Muscle of arm (tissue), 1 donor: ENCODE measurements at regions not wholly inside any gene's neighbourhood (a gene's known extent, or its start where the extent isn't known, plus 50 kb on each side); places are given as distances from the start of the nearest gene placed in this dataset.
A peak's percentile ranks its signal among the peaks of the same experiment; 100 is the strongest.
"Not testable (repeated sequence)": the region's sequence is repeated elsewhere in the genome, so short reads cannot be mapped to it uniquely, and the experiment has no call there.

Experiments used
- DNase-seq: peaks from one replicate; pipeline ENCODE4 v3.0.0-alpha.2; 2013

DNA sequence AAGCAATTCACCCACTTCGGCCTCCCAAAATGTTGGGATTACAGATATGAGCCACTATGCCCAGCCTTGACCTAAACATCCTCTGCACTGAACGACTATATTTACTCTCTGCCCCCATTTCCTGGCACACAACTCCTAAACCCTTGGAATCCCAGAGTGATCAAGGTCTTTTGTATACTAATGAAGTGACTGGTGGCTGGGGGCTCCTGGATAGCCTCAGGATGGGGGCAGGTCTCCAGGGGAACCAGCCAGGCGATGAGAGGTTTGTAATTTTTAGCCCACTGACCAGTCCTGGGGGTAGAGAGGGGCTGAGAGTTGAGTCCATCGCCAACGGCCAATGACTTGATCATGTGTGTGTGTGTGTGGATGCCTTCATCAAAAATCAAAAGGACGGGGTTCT lies 71.1 kb downstream of the FAM50B start:
- DNase-seq: no peak

DNA sequence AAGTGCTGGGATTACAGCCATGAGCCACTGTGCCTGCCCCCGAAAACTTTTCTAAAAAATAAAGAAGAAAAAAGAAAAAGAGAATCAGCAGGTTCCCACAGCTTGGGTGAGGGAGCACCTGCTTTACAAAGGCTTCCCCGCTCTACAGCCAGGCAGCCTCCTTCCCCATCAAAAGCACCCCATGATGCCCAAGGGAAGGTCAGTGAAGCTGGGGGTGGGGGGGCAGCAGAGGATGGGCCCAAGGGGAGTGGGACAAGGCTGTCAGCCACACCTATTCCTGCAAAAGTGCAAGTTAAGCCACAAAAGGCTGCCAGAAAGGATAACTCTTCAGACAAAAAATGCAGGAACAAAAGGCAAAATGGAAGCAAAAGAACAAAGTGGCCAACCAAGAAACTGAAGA lies 72.5 kb downstream of the FAM50B start:
- DNase-seq: no peak

DNA sequence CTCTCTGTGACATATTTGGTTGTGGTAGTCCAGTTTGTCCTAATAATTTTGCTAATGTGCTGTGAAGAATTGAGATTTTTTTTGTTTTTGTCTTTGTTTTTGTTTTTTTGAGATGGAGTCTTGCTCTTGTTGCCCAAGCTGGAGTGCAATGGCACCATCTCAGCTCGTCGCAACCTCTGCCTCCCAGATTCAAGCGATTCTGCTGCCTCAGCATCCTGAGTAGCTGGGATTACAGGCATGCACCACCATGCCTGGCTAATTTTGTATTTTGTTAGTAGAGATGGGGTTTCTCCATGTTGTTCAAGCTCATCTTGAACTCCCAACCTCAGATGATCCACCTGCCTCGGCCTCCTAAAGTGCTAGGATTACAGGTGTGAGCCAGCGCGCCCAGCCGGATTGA lies 73.4 kb downstream of the FAM50B start:
- not testable (repeated sequence) for DNase-seq

DNA sequence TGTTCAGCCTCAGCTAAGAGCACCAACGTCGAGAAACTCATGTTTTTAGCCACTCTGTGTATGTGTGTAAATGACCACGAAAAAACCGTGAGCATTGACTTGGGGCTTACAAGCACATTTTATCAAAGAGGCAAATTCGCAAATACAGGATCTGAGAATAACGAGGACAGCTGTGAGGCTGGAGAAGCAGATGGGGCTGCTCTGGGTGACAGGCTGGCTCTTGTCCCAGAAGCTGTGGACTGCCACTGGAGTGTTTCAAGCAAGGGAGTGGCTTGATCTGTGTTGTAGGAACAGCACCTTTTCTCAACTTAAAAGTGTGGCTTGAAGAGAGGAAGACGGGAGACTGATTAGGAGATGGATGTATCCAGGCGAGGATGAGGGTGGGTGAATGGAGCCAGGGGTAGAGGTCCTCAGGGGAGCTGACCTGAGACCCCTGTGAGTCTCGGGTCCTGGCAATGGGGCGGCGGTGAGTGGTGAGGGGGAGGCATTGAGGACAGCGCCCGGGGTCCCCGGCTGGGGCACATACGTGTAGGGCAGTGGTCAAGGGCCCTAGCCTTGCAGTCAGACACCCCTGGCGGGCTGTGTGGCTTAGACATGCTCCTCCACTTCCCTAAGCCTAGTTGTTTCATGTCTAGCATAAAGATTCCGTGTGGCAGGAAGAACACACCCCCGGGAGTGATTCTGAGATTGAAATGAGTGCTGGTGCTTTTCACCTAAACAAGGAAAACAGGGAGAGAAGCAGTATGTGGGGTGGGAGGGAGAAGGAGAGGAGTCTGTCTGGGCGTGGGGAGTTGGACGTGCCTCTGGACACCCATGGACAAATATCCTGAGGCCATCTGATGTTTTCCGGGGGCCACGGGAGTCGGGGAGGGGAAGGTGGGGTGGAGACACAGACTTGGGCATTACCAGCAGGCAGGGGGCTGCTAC lies 76.3 kb downstream of the FAM50B start:
- DNase-seq: not testable (repeated sequence)

DNA sequence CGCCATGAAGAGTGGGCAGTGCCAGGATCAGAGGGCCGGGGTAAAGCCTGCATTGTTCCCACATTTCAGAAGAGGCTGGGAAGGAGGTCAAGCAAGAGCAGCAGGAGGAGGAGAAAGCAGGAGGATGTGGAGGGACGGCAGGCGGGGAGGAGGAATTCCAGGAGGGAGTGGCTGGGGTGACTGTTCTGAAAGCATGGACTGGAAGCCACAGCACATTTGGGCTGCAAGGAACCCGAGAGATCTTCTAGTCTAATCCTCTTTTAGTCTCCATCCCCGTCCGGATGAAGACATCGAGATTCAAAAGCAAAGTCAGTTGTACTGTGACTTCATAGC lies 76.9 kb downstream of the FAM50B start:
- DNase-seq: no peak

DNA sequence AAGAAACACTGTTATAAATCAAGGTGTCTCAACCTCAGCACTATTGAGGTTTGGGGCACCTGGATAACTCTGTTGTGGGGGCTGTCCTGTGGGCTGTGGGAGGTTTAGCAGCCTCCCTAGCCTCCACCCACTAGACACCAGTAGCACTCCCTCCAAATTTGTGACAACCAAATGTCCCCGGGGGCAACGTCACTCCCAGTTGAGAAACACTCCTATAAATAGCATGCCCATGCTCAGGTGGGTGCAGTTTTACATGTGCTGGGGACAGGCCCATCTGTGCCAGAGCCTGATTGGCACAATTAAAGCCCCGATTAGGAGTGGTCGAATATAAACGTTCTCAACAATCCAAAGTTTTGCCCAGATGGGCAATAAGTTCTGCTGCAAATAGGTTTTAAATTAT lies 78.9 kb downstream of the FAM50B start:
- DNase-seq: no peak

DNA sequence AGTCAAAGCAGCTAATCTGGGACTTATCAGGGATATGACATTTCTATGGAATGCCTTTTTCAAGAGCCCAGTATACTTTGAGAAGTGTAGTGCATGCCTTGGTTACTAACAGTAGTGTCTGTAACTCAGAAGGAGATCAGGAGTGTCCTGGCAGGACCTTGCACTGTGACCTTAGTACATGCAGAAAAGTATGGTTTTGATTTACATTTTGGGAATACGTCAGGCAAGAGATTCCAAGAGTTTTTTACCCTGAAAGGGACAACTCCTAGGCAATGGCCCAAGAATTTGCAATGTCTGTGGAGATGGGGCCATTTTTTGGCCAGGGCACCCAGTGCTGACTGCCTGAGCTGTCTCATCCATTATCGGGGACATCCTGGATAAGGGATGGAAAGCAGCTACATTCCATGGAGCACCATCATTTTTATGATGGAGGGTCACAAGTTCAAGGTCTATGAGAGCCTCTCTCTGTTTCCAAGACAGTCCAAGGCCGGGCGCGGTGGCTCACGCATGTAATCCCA lies 80.2 kb downstream of the FAM50B start:
- DNase-seq: peak; percentile 69

DNA sequence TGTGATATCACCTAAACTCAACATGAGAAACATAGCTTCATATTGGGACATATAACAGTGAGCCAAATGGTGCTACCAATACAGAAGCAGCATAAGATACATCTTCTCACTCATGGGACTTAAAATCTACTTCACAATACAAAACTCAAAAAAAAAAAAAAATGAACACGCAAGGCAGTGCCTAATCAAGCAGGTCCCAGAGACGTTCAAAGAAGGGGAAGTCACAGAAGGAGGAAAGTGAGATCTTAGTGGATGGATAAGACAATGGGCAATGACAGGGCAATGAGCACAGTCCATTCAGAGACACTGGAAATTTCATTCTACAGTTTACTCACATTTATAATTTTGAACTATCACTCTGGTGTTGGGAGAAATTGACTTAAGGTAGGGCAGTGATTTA lies 88.3 kb downstream of the FAM50B start:
- no peak for DNase-seq

DNA sequence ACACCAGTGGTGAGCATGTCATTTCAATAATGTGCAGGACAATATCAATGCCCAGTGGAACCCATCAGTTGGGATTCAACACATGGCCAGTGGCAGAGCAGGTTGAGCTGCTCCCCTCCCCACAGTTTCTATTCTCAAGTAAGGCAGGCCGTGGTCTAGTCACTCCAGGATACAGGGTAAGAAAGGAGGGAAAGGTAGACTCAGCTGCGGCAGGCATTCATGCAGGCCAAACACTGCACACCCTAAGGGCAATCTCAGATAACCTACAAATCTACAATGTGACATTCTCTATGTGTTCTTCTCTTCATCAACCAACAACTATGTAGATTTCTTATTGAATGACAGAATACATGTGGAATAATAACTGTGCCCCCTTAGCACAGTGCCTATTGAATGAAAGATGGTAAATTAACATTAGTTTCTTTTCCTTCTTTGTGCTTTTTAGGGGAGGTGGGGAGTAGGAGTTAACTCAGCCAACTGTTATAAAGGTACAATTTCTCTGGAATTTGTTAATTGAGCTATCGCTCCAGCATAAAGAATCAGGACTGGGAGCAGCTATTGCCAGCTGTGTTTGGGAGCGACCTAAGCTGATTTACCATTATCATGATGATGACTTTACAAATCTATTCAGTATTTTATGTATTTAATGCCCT lies 89.7 kb downstream of the FAM50B start:
- no peak for DNase-seq

DNA sequence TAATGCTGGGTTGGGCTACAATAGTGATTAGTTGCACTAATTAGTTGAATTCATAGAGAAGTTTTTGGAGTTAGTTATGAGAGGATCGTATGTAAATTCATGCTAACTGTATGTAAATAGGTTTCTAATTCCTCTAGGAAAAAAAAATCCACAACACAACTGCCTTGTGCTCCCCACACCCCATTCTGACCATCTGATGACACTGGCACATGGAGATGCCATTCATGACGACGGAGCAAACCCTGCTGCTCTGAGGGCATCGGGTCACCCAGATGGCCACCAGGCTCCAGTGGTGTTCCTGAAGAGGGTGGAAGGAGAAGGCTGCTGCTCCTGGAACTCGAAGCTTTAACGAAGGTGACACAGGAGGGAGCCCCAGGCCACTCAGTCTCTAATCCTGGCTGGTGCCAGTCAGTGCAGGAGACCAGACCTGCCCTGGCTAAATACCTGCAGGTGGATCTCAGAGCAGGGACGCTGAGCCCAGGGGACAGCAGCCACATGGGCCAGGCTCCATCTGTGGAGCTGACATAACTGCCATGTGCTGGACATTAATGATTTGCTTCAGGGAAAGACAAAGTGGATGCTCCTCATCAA lies 90.3 kb downstream of the FAM50B start:
- no peak for DNase-seq

DNA sequence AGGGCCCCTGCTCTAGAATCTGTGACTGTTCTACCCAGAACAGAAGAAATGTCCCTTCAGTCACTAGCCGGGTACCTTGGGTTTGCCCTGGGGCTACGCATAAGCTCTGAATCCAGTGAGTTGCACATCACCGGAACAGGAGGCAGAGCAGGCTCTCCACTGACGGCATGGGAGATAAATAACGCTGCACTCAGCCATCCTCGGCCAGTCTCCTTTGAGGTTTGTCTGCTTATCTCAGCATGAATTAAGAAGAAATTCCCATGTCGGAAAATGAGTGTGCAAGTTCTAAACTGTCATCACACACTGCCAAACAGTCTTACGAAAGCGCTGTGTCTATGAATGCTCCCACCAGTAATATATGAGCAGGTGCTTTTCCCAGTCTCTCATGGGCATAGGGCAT lies 90.8 kb downstream of the FAM50B start:
- DNase-seq: no peak

DNA sequence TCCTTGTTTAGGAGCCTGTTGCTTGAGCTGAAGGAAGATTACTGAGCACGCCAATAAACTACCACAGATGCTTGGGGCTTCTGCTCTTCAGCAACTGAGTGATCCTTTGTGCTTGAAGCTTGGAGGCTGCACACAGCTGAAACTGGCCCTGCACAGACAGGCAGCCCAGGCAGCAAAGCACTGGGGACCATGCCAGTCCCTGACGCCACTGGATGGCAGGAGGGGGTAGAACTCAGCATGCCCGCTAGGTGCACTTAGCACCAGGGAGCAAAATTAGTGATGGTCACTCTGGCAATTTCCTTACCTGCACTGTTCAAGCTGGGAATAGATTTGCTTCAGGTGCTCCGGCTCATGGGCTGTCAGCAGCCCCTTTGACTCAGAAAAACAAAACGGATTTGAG lies 91.5 kb downstream of the FAM50B start:
- no peak for DNase-seq

DNA sequence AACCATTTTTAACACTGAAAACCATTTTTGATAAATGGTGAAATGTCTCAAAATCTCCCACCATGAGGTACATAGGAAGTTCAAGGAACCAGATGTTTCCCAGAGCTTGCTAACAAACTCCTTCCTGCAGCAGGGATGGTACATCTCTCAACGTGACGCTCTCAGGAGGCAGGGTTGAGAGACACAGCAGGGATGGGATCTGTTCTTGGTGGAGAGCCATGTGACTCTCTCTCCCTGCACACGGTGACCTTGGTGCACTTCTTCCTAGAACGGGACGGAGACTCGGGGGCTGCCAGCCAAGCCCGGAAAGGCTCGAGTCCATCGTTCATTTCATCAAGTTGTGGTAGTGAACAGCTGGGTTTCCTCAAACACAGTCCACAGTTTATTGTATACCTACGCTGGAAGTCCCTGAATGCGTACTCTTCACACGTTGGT lies 94.2 kb downstream of the FAM50B start:
- no peak for DNase-seq

DNA sequence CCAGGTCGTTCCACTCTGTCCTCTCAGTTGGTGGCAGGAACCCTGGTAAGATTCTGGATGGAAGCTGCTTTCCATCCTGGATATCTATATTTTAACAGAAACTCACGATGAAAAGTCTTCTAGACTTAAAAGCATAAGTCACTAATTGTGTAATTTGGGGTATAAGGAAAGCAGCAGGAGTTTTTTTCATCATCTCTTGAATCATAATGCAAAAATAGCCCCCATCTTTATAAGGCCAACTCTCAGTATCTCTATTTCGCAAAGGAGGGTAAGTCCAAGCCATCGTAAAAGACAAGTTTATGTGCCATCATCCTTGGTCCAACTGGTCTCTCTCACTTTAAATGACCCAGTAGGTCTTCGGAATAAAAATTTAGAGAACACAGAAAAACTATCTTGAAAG lies 95.1 kb downstream of the FAM50B start:
- DNase-seq: no peak

DNA sequence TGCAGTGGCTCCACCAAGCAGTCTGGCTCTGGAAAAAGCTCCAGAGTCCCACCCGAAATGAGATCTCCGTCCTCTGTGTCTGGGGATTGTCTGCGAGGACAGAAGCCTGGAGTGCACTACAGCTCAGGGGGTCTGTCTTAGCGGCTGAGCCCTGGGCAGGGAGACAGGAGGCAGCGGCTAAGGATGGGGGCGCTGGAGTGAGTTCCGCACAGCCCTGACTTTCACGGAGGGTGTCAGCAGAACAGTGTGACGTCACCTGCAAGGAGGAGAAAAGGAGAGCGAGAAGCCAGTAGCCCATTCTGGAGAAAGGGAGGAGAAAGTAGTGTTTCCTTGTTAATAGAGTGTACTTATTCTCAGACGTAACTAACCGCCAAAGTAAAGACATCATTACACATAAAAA lies 97.6 kb downstream of the FAM50B start:
- no peak for DNase-seq

DNA sequence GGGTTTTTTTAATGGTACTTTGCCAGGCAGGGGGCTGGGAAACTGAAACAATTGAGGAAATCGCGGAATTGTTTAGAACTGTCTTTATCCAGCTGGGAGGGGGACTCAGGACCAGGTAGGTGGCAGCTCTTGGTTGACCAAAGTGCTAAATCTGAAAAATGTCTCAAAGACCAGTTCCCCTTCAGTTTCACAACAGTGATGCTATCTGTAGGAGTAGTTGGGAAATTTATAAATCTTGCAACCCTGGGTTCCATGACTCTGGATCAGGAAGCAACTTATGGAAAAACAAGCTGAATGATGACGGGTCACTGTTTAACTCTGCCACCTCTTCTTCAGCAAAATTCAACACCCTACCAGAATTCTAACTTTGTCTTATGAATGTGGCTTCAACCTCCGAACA lies 99.7 kb downstream of the FAM50B start:
- no peak for DNase-seq

DNA sequence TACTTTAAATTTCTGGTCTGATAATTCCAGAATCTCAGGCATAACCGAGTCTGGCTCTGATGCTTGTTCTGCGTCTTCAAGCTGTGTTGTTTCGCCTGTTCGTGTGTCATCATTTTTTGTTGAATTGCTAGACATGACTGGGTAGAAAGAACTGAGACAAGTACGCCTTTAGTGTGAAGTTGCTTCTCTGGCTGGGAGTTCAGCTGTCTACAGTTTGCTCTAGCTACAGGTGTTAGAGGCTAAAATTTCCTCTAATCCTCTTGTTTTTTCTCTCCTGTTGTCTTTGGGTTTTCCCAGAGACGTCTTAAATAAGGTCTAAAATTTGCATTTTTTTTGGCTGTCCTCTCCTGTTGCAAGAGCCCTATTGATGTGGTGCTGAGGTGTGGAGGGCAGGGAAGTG lies 100.3 kb downstream of the FAM50B start:
- DNase-seq: no peak

DNA sequence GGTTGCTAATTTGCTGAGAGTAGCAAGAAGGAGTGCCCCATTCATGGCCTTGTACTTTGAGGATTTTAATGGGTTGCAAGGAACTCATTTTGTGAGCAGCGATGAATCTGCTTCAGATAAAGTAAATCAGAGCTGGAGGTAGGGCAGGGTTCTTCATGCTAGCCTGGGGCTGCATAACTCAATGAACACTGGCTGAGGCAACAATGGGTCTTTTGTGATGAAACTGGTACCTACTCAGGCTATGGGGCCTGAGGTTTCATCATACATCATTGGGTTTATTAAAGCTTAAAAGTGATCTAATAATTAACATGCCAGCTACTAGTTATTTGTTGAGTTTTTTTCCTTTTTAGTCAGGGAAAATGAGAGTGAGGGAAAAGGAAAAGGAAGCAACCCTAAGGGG lies 106.9 kb downstream of the FAM50B start:
- DNase-seq: no peak

DNA sequence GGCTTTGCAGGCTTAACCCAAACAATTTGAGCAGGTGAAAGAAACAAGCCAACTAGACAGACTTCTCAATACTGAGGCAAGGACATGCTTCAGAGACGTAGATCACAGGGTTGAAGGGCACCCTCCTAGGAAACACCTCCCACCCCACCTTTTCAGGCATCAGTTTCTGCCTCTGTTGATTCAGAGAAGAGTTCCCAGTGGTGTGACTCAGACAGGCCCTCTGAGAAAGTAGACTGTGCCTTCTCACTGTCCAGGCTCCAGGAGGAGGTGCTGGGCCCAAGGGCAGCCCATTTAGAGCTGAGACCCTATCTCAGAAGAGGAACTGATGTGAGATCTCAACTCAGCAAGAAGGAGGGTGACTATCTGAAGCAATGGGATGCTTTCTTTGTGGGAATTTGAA lies 108.1 kb downstream of the FAM50B start:
- no peak for DNase-seq

DNA sequence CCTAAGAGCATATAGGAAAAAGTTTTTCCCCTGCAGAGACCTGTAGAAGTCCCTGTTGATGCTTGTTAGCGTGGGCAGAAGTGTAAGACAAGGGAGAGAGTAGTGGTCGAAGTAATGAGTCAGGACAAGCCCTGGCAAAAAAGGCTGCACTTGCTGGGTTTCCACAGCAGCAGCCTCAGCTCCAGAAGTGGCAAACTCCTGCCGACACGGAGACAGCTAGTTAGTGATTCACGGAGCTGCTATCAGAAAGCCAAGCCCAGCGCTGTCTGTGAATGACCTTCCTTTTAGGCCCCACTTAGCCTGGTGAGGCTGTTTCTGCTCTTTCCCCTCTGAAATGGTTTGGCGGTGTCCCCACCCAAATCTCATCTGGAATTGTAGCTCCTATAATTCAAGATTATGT lies 109.1 kb downstream of the FAM50B start:
- DNase-seq: no peak

DNA sequence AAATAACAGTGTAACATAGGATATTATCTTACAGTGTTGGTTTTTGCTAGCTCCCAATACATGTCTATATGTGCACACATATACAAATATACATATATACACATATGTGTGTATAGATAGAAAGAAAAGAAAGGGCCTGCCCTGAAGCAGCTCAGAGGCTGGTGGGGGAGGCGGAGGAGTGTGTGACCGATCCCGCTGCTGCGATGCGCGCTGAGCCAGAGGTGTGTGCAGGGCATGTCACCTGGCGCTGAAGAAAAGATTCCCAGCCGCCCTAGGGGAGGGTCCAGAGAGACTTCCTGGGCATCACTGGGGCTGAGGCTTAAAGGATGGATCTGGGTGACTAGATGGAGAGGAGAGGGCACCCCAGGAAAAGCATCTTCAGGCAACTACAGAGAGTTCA lies 110.2 kb downstream of the FAM50B start:
- DNase-seq: no peak

DNA sequence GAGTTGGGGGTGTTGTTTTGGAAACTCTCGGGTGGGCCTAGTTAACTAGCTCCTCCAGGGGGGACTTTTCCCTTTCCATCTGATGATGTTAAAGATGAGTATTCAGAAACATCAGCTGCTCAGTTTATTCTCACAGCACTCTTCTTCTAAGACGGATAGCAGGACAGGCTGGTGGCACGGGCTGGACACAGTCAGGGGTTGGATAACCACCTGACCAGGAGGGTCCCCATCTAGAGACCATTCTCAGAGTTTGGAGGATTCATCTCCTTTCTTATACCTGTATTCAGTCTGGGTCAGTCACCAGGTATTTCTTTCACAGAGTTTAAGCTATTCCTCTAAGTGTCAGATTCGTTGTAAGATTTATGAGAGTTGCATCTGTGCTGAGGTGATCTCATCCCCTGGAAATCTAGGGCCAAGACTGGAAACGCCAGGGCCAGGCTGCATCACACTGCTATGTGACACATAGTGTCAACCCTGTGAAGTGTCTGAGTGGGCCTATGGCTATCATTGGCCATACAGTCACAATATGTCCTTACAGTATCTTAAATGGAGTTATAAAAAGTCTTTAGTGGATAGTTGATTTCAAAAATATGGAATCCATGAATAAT lies 111.7 kb downstream of the FAM50B start:
- no peak for DNase-seq
